ENCODE measurements at regions not wholly inside any gene's neighbourhood (a gene's known extent, or its start where the extent isn't known, plus 50 kb on each side); places are given as distances from the start of the nearest gene placed in this dataset.

DNA sequence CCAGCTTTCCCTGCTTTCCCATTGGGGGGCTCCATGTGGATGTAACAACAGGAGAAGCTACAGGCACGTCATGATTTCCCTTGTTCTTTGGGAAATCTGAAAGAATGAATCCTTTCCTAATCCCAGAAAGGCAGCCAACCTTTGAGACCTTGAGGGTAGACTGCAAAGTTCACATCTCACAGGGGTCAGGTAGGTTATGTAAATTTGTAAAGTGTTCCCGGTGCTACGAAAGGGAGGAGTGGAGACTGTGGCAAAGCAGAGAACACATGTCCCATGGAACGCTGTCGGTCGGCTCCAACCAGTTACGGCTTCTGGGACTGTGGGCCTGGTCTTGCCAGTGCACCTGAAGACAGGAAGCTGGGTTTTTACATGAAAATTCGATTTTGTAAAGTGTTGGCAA, 85.1 kb downstream of the RSPH3 start:
- TF ChIP-seq, protein P1, sequence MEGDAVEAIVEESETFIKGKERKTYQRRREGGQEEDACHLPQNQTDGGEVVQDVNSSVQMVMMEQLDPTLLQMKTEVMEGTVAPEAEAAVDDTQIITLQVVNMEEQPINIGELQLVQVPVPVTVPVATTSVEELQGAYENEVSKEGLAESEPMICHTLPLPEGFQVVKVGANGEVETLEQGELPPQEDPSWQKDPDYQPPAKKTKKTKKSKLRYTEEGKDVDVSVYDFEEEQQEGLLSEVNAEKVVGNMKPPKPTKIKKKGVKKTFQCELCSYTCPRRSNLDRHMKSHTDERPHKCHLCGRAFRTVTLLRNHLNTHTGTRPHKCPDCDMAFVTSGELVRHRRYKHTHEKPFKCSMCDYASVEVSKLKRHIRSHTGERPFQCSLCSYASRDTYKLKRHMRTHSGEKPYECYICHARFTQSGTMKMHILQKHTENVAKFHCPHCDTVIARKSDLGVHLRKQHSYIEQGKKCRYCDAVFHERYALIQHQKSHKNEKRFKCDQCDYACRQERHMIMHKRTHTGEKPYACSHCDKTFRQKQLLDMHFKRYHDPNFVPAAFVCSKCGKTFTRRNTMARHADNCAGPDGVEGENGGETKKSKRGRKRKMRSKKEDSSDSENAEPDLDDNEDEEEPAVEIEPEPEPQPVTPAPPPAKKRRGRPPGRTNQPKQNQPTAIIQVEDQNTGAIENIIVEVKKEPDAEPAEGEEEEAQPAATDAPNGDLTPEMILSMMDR (IDR thresholded peaks at IDR 0.05 in 4 of 5, conservative IDR thresholded peaks at IDR 0.05 in 1 of 5) = no peak
- no peak for TF ChIP-seq POLR2A (IDR thresholded peaks at IDR 0.05)

Measured in gastrocnemius medialis (tissue), 4 donors.